ENCODE measurements at regions not wholly inside any gene's neighbourhood (a gene's known extent, or its start where the extent isn't known, plus 50 kb on each side); places are given as distances from the start of the nearest gene placed in this dataset.
A peak's percentile ranks its signal among the peaks of the same experiment; 100 is the strongest.

DNA sequence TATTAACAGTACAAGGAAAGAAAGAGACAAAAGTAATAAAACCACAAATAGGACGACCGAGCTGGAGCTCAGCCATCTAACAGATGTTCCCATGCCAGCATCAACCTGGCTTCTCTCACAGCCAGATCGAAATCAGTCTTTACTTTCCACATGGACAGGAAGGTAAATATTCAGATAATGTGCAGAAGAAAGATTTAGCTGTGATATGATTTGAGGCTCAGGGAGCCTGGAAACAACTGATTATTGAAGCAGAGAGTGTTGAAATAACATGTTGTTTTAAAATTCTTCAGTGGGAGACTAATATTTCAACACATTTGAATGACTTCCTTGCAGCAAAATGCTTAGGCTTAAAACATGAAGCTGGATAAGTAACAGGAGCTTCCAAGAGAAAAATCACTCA, 546.8 kb downstream of the ETS1 start:
- DNase-seq (ENCODE audit: low read depth), result no peak

- peak; percentile 96 for DNase-seq (ENCODE audit: low read depth)
These were observed 548.0 kb downstream of the ETS1 start for GRCh38 chr11:128039140-128040021.

DNA sequence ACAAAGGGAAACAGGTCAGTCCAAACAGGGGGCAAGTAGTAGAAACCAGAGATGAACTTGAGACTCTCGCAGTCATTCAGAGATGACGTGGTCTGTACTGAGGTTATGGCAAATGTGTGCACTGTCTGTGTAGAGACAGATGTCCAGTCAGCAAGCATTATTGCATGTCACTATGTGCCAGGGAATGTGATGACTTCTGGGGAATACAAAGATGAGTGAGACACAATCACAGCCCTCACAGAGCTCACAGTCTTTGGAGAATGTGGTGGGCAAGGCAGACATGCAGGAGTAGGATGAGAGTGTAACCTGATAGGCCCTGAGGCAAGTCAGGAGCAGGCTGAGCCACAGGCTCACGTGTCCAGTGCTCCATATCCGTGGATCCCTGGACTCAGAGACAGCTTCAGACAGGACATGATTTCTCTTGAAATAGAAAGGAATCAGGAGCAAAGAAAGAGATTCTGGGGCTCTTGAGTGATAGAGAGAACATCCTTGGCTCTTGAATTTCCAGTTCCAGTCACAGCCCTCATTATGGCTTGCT, 550.7 kb downstream of the ETS1 start:
- DNase-seq (ENCODE audit: low read depth), result no peak

DNA sequence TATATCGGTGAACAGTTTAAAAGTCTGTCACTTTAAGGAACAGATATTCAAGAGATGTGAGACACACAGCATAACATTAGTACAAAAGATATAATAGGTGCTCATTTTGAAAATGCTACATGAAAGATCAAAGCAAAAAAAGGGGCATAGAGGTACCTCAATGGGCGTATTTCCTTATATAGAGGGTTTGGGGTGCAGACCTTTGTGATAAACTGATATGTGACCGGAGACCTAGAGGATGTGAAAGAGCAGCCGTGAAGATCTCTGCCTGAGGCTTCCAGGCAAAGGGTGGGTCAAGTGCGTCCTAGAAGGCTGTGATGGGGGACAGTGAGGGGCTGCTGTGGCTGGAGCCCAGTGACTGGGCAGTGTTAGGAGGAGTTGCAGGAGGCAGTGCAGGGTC, 551.4 kb downstream of the ETS1 start:
- no peak for DNase-seq (ENCODE audit: low read depth)

- DNase-seq (ENCODE audit: low read depth), result peak; percentile 75
These were observed 555.7 kb downstream of the ETS1 start for GRCh38 chr11:128031538-128032134.

DNA sequence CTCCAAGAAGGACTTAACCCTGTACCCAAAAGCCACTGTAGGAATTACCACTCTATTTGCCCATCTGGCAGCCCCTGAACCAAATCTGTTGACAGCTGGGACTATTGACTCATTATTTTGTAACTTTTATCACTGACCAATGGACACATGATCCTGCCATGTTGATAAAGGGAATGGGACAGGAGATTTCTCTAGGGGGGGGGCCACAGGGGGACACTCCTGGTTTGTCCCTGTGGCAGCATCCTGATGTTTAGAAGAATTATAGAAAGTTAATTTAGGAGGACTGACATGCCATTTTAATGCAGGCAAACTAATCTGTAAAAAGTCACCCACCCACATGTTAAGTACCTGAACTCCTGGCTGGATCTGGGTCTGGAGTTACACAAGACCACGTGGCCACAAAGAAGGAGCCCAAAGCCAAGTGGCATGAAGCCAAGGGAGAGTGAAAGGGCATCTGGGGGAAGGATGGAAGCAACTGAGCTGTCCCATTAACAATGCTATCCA, 558.1 kb downstream of the ETS1 start:
- DNase-seq (ENCODE audit: low read depth), result peak; percentile 80

DNA sequence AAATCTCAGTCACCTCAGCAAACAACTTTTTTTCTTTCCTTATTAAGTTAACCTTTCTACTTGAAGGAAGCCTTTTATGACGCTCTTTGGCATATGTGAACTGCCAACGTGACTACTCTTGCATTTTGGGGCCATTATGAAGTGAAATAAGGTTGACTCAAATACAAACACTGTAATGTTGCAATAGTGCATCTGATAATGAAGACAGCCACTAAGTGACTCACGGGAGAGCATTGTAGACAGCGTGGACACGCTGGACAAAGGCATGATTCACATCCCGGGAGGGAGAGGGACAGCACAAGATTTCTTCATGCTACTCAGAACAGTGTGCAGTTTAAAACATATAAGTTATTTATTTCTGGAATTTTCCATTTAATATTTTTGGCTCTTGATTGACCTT, 560.8 kb downstream of the ETS1 start:
- DNase-seq (ENCODE audit: low read depth), result peak; percentile 98

DNA sequence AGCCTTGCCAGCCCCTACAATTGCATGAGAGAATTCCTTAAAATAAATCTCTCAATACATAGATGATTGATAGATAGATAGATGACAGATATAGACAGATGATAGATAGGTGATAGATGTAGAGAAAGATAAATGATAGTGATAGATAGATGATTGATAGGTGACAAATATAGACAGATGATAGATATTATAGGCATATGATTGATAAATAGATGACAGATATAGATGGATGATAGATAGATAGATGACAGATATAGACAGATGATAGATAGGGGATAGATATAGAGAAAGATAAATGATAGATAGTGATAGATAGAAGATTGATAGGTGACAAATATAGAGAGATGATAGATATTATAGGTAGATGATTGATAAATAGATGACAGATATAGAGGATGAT, 564.6 kb downstream of the ETS1 start:
- no peak for DNase-seq (ENCODE audit: low read depth)

GRCh38 chr11:128022007-128022368, 565.4 kb downstream of the ETS1 start:
- peak; percentile 66 for DNase-seq (ENCODE audit: low read depth)

- DNase-seq (ENCODE audit: low read depth), result peak; percentile 45
These were observed 565.9 kb downstream of the ETS1 start for GRCh38 chr11:128021349-128022006.

DNA sequence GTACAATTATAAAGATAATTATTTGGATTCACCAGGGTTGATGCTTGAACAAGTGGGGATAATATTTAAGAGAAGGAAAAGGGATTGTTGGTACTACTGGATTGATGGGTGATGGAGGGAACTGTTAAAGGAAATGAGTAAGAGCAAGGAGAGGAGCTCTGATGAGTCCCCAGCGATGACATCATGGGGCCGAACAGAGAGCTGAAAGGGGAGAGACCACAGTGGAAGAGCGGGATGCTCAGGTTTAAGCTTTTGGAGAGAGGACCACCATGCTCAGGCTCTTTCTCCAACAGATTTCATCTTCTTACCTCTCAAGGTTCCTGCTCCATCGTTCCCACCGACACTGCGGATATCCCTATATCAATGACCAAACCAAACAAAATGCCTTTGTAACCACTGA, 568.7 kb downstream of the ETS1 start:
- DNase-seq (ENCODE audit: low read depth), result peak; percentile 51

DNA sequence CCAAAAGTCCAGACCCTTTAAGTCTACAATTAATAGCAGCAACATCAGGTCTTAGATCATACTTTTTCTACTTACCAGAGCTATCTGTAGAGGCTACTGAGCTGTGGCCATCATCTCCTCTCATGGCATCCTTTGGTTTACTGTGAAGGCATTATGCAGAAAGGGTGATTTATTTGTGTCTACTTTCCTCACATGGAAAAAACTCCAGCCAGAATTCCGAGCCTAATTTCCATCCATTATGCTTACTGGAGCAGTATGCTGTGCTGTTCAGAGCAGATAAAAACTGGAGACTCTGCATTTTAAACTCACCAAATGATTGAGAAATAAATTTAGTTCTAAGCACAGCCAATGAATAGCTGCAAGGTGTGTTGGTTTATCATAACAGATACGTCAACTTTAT, 581.8 kb downstream of the ETS1 start:
- DNase-seq (ENCODE audit: low read depth), result no peak

DNA sequence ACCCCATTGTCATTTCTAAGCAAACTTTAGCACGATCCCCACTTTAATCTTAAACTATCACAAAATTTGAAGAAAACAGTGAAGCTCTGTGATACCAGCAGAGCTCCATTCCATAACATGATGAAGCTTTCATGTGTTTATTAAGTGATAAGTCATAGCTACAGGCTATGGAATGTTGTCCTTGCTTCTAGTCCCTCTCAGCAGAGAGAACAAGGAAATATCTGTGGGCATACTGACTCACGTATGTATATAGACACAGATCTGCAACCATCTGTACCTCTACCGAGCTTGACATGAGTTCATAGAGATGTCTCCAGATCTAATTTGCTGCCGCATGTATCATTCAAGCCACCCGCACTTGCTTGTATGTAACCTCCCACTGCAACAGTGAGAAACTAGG, 588.9 kb downstream of the ETS1 start:
- no peak for DNase-seq (ENCODE audit: low read depth)

DNA sequence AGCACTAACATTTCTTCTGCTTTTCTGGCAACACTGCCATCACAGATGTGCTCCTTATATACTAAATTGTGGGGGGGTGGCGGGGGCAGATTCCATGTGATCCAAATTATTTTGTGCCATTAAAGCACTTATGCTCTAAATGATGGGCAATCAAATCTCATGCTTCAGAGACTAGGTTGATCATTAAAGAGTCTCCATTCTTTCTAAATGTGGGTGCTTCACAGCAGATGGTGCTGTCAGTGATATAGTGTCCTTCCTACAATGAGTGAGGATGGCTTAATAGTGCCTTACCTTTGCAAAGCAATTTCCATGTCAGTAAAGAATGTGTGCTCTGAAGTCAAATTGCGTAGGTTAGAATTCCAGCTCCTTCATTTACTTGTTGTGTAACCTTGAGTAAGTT, 589.8 kb downstream of the ETS1 start:
- DNase-seq (ENCODE audit: low read depth), result no peak

- DNase-seq (ENCODE audit: low read depth), result peak; percentile 31
These were observed 590.5 kb downstream of the ETS1 start for GRCh38 chr11:127996825-127997224.

DNA sequence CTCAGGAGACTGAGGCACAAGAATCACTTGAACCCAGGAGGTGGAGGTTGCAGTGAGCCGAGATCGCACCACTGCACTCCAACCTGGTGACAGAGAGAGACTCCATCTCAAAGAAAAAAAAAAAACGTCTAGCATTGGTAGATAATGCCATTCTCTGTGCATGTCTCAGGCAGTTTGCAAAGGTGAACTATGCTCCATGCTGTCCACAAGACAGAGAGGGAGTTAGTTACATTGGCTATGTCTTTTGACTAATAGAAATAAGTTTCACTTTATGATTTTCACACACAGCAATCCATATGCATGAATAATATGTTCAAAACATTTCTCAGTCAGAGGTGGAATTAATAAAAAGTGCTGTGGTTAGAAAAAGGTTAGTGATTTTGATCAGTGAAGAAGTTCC, 591.4 kb downstream of the ETS1 start:
- DNase-seq (ENCODE audit: low read depth), result no peak

- peak; percentile 80 for DNase-seq (ENCODE audit: low read depth)
These were observed 592.6 kb downstream of the ETS1 start for GRCh38 chr11:127994736-127995135.

DNA sequence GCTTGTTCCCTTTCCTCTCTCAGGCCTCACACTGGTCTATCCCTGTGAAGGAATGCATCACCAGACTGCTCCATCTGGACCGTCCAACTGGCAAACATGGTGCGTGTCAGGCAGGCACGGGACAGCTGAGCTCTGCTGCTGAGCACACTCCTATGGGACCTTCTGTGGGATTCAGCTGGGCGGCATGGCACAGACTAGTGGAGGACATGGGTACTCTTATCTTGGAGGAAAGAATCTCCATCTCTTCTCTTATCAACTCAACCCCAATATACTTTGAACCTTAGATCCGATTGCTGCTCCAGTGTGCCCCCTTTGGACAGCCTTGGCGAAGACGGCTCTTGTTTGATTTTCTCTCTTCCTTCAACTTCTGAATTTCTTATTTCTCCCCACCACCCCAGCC, 593.6 kb downstream of the ETS1 start:
- DNase-seq (ENCODE audit: low read depth), result no peak

GRCh38 chr11:127993281-127993680, 594.1 kb downstream of the ETS1 start:
- no peak for DNase-seq (ENCODE audit: low read depth)

GRCh38 chr11:127986073-127986472, 601.3 kb downstream of the ETS1 start:
- peak; percentile 33 for DNase-seq (ENCODE audit: low read depth)

GRCh38 chr11:127972816-127973215, 614.5 kb downstream of the ETS1 start:
- DNase-seq (ENCODE audit: low read depth), result no peak

- no peak for DNase-seq (ENCODE audit: low read depth)
These were observed 615.9 kb downstream of the ETS1 start for GRCh38 chr11:127971448-127971847.

- DNase-seq (ENCODE audit: low read depth), result no peak
These were observed 620.5 kb downstream of the ETS1 start for GRCh38 chr11:127966821-127967220.
